ENCODE measurements at regions not wholly inside any gene's neighbourhood (a gene's known extent, or its start where the extent isn't known, plus 50 kb on each side); places are given as distances from the start of the nearest gene placed in this dataset.

- Mint-ChIP-seq H3K36me3 (ENCODE audit: insufficient read depth, unreplicated experiment) (no peaks in the 10 kb centered on the region), H3K4me1 (ENCODE audit: low read depth, unreplicated experiment) (no peaks in the 10 kb centered on the region), H3K27me3 (ENCODE audit: insufficient read depth, unreplicated experiment) (peaks cover 7% of the 10 kb centered on the region), H3K9me3 (ENCODE audit: unreplicated experiment) (no peaks in the 10 kb centered on the region), H3K27ac (ENCODE audit: unreplicated experiment) (no peak overlapping the region), H3K4me3 (ENCODE audit: unreplicated experiment) (no peak overlapping the region)
- H3K4me1 ChIP-seq = no peaks in the 10 kb centered on the region
- BruUV-seq (replicated peaks) = no TSS peak
- no peak for TF ChIP-seq CTCF (IDR thresholded peaks at IDR 0.05; ENCODE audit: insufficient read depth in 1 of 2, low read depth in 1 of 2, low read length in 1 of 2, severe bottlenecking in 1 of 2, unreplicated experiment in 1 of 2)
- DNase-seq = no peak
- intact Hi-C loops (cut with micrococcal nuclease; ENCODE audit: unreplicated experiment) = no loop called here
- H3K36me3 ChIP-seq (ENCODE audit: control insufficient read depth, insufficient read depth, low read length) = no peaks in the 10 kb centered on the region
- H3K9me3 ChIP-seq = no peaks in the 10 kb centered on the region
- CTCF ChIA-PET = no interaction called here
- H3K27me3 ChIP-seq (replicated peaks; ENCODE audit: control insufficient read depth, insufficient read depth, low read length) = no peaks in the 10 kb centered on the region
- no peak overlapping the region for H3K4me3 ChIP-seq (ENCODE audit: low read depth, low read length)
- POLR2A ChIA-PET = no interaction called here
Measured at GRCh38 chr1:199010492-199010891, 371.7 kb downstream of the PTPRC start.

GRCh38 chr1:199010933-199011332 lies 372.1 kb downstream of the PTPRC start:
- POLR2A ChIA-PET = no interaction called here
- TF ChIP-seq CTCF (IDR thresholded peaks at IDR 0.05; ENCODE audit: insufficient read depth in 1 of 2, low read depth in 1 of 2, low read length in 1 of 2, severe bottlenecking in 1 of 2, unreplicated experiment in 1 of 2) = no peak
- Mint-ChIP-seq H3K27ac (ENCODE audit: unreplicated experiment) (no peak overlapping the region), H3K27me3 (ENCODE audit: insufficient read depth, unreplicated experiment) (peaks cover 7% of the 10 kb centered on the region), H3K4me3 (ENCODE audit: unreplicated experiment) (no peak overlapping the region), H3K9me3 (ENCODE audit: unreplicated experiment) (no peaks in the 10 kb centered on the region), H3K36me3 (ENCODE audit: insufficient read depth, unreplicated experiment) (no peaks in the 10 kb centered on the region), H3K4me1 (ENCODE audit: low read depth, unreplicated experiment) (no peaks in the 10 kb centered on the region)
- DNase-seq = no peak
- CTCF ChIA-PET = no interaction called here
- Histone ChIP-seq H3K27me3 (replicated peaks; ENCODE audit: control insufficient read depth, insufficient read depth, low read length) (no peaks in the 10 kb centered on the region), H3K4me1 (no peaks in the 10 kb centered on the region), H3K4me3 (ENCODE audit: low read depth, low read length) (no peak overlapping the region), H3K9me3 (no peaks in the 10 kb centered on the region), H3K36me3 (ENCODE audit: control insufficient read depth, insufficient read depth, low read length) (no peaks in the 10 kb centered on the region)
- intact Hi-C loops (cut with micrococcal nuclease; ENCODE audit: unreplicated experiment) = no loop called here
- BruUV-seq (replicated peaks) = no TSS peak

- H3K4me3 ChIP-seq (ENCODE audit: low read depth, low read length) = no peak overlapping the region
- Mint-ChIP-seq H3K27me3 (ENCODE audit: insufficient read depth, unreplicated experiment) (peaks cover 7% of the 10 kb centered on the region), H3K4me1 (ENCODE audit: low read depth, unreplicated experiment) (no peaks in the 10 kb centered on the region), H3K9me3 (ENCODE audit: unreplicated experiment) (no peaks in the 10 kb centered on the region), H3K27ac (ENCODE audit: unreplicated experiment) (no peak overlapping the region), H3K4me3 (ENCODE audit: unreplicated experiment) (no peak overlapping the region), H3K36me3 (ENCODE audit: insufficient read depth, unreplicated experiment) (no peaks in the 10 kb centered on the region)
- intact Hi-C loops (cut with micrococcal nuclease; ENCODE audit: unreplicated experiment) = no loop called here
- no TSS peak for BruUV-seq (replicated peaks)
- H3K27me3 ChIP-seq (replicated peaks; ENCODE audit: control insufficient read depth, insufficient read depth, low read length) = no peaks in the 10 kb centered on the region
- CTCF ChIA-PET = no interaction called here
- no peaks in the 10 kb centered on the region for H3K36me3 ChIP-seq (ENCODE audit: control insufficient read depth, insufficient read depth, low read length)
- POLR2A ChIA-PET = no interaction called here
- no peak for DNase-seq
- no peak for TF ChIP-seq CTCF (IDR thresholded peaks at IDR 0.05; ENCODE audit: insufficient read depth in 1 of 2, low read depth in 1 of 2, low read length in 1 of 2, severe bottlenecking in 1 of 2, unreplicated experiment in 1 of 2)
- no peaks in the 10 kb centered on the region for H3K4me1 ChIP-seq
- H3K9me3 ChIP-seq = no peaks in the 10 kb centered on the region
Measured at GRCh38 chr1:199015799-199016198, 377.0 kb downstream of the PTPRC start.

Measured in Caco-2 (cell line).